H1 (cell line): ENCODE measurements at regions not wholly inside any gene's neighbourhood (a gene's known extent, or its start where the extent isn't known, plus 50 kb on each side); places are given as distances from the start of the nearest gene placed in this dataset.

ENCODE experiments used
- CTCF ChIA-PET: fragments of 300-600 bp; sonication (Branson Sonifier 250); formaldehyde crosslinking; loops from one replicate; lab custom pipeline; 2021; ENCODE audit not compliant: partially characterized antibody; lab: Charles Lee
- POLR2A ChIA-PET: fragments of 300-600 bp; sonication (Branson Sonifier 250); formaldehyde crosslinking; loops from one replicate; lab custom pipeline; 2021; ENCODE audit warnings: inconsistent platforms; ENCODE audit not compliant: partially characterized antibody; lab: Charles Lee
- DNase-seq, 2 experiments: peaks; one replicate each; pipeline versions ENCODE4 v3.0.0 to v3.0.0-alpha.2; 2010 to 2022; ENCODE audit warnings: low spot score in 2 of 2, low read depth in 1 of 2, mixed read lengths in 1 of 2
- FAIRE-seq: peaks from 2 replicates; lab custom pipeline; 2011; peaks lifted over from hg19 to GRCh38; lab: Jason Lieb, UNC
- H2AFZ ChIP-seq: 2 replicates; pipeline ENCODE4 v1.8.1; 2012; ENCODE audit warnings: low read length, inconsistent platforms
- H2AK5ac ChIP-seq: 2 replicates; pipeline ENCODE4 v1.6.1; 2013; ENCODE audit warnings: low read depth, low read length
- H2BK120ac ChIP-seq: replicated peaks from 2 replicates; pipeline ENCODE3; 2013; ENCODE audit warnings: low read depth, low read length, inconsistent platforms
- H2BK12ac ChIP-seq: 2 replicates; pipeline ENCODE4 v1.6.1; 2013; ENCODE audit warnings: low read depth, low read length
- H2BK15ac ChIP-seq: 2 replicates; pipeline ENCODE4 v1.6.1; 2013; ENCODE audit warnings: low read length
- H2BK20ac ChIP-seq: 2 replicates; pipeline ENCODE4 v1.6.1; 2013; ENCODE audit warnings: low read length
- H2BK5ac ChIP-seq: 2 replicates; pipeline ENCODE4 v1.6.1; 2013; ENCODE audit warnings: low read depth, low read length
- H3K14ac ChIP-seq: 2 replicates; pipeline ENCODE4 v1.6.1; 2013; ENCODE audit warnings: inconsistent platforms; ENCODE audit not compliant: insufficient read length
- H3K18ac ChIP-seq: 2 replicates; pipeline ENCODE4 v1.6.1; 2013; ENCODE audit warnings: low read length; ENCODE audit errors: extremely low read depth
- H3K23ac ChIP-seq: 2 replicates; pipeline ENCODE4 v1.6.1; 2013; ENCODE audit warnings: inconsistent platforms; ENCODE audit not compliant: insufficient read length
- H3K23me2 ChIP-seq: 2 replicates; pipeline ENCODE4 v1.6.1; 2013; ENCODE audit warnings: low read depth, low read length
- H3K27ac ChIP-seq: 2 replicates; pipeline ENCODE4 v1.6.1; 2011; ENCODE audit warnings: low read depth, low read length, inconsistent platforms
- H3K27me3 ChIP-seq, 4 experiments: replicated peaks in 1 of 4; 1 replicate in 1 of 4; 2 replicates in 3 of 4; pipeline versions ENCODE4 v1.6.1 to v1.8.1; 2011 to 2013; ENCODE audit warnings: low read length in 3 of 4, mild to moderate bottlenecking in 3 of 4, inconsistent platforms in 2 of 4, mixed read lengths in 2 of 4, moderate library complexity in 1 of 4; ENCODE audit not compliant: control insufficient read depth in 3 of 4, insufficient read depth in 3 of 4; ENCODE audit errors: extremely low read depth in 1 of 4
- H3K36me3 ChIP-seq, 4 experiments: 2 replicates each; pipeline versions ENCODE4 v1.6.1 to v1.8.1; 2011 to 2013; ENCODE audit warnings: mild to moderate bottlenecking in 4 of 4, low read length in 3 of 4, moderate library complexity in 2 of 4, control low read depth in 1 of 4, inconsistent platforms in 1 of 4; ENCODE audit not compliant: insufficient read depth in 4 of 4, control insufficient read depth in 2 of 4
- H3K4ac ChIP-seq: replicated peaks from 2 replicates; pipeline ENCODE3; 2013; ENCODE audit warnings: low read length, low read depth, mixed read lengths, inconsistent platforms; ENCODE audit not compliant: insufficient read length
- H3K4me1 ChIP-seq, 4 experiments: replicated peaks in 1 of 4; 1 replicate in 1 of 4; 2 replicates in 3 of 4; pipeline versions ENCODE4 v1.6.1 to v1.8.1; 2011 to 2013; ENCODE audit warnings: low read length in 3 of 4, inconsistent platforms in 2 of 4, mixed read lengths in 1 of 4; ENCODE audit not compliant: insufficient read depth in 4 of 4, control insufficient read depth in 3 of 4
- H3K4me2 ChIP-seq, 2 experiments: 2 replicates each; pipeline versions ENCODE4 v1.6.1 to v1.8.1; 2011 to 2013; ENCODE audit warnings: low read depth in 2 of 2, low read length in 2 of 2, control low read depth in 1 of 2, inconsistent platforms in 1 of 2, mild to moderate bottlenecking in 1 of 2; ENCODE audit not compliant: insufficient read depth in 1 of 2
- H3K4me3 ChIP-seq, 4 experiments: fragments of 200-600, 300-600 bp in 1 of 4; sonication (generic), shearing (Covaris generic), sonication (Bioruptor Twin) in 1 of 4; 2 replicates each; pipeline versions ENCODE4 v1.5.1 to v1.8.1; 2011 to 2016; ENCODE audit warnings: low read length in 4 of 4, low read depth in 3 of 4, control low read depth in 2 of 4, inconsistent platforms in 2 of 4, mild to moderate bottlenecking in 2 of 4, mixed read lengths in 1 of 4, moderate library complexity in 1 of 4; ENCODE audit not compliant: insufficient read depth in 2 of 4; ENCODE audit errors: extremely low read depth in 1 of 4
- H3K56ac ChIP-seq: replicated peaks from 2 replicates; pipeline ENCODE3; 2013; ENCODE audit warnings: low read depth, mild to moderate bottlenecking, mixed read lengths, low read length, inconsistent platforms; ENCODE audit not compliant: insufficient read length
- H3K79me1 ChIP-seq: 2 replicates; pipeline ENCODE4 v1.6.1; 2013; ENCODE audit warnings: low read depth, low read length, control low read depth
- H3K79me2 ChIP-seq, 2 experiments: 2 replicates each; pipeline versions ENCODE4 v1.6.1 to v1.8.1; 2012 to 2013; ENCODE audit warnings: low read length in 2 of 2, mild to moderate bottlenecking in 2 of 2, inconsistent platforms in 1 of 2; ENCODE audit not compliant: insufficient read depth in 2 of 2, control insufficient read depth in 1 of 2
- H3K9ac ChIP-seq, 4 experiments: replicated peaks in 1 of 4; 1 replicate in 1 of 4; 2 replicates in 3 of 4; pipeline versions ENCODE4 v1.6.1 to v1.8.1; 2011 to 2013; ENCODE audit warnings: low read depth in 3 of 4, low read length in 3 of 4, control low read depth in 2 of 4, mild to moderate bottlenecking in 2 of 4, moderate library complexity in 2 of 4, inconsistent platforms in 1 of 4; ENCODE audit errors: extremely low read depth in 1 of 4
- H3K9me3 ChIP-seq, 2 experiments: 2 replicates each; pipeline versions ENCODE4 v1.6.1 to v1.8.1; 2012 to 2013; ENCODE audit warnings: mild to moderate bottlenecking in 2 of 2, moderate library complexity in 2 of 2, control low read depth in 1 of 2, inconsistent platforms in 1 of 2, low read depth in 1 of 2, low read length in 1 of 2, mixed read lengths in 1 of 2; ENCODE audit not compliant: insufficient read depth in 2 of 2
- H4K20me1 ChIP-seq, 2 experiments: replicated peaks in 1 of 2; 2 replicates each; pipeline versions ENCODE3 to v1.8.1; 2011 to 2013; ENCODE audit warnings: inconsistent platforms in 2 of 2, low read length in 2 of 2, mild to moderate bottlenecking in 1 of 2; ENCODE audit not compliant: insufficient read depth in 2 of 2, control insufficient read depth in 1 of 2
- H4K5ac ChIP-seq: 2 replicates; pipeline ENCODE4 v1.6.1; 2013; ENCODE audit warnings: low read length, low read depth, mixed read lengths, inconsistent platforms; ENCODE audit not compliant: insufficient read length
- H4K8ac ChIP-seq: 2 replicates; pipeline ENCODE4 v1.8.0; 2013; ENCODE audit warnings: mild to moderate bottlenecking, moderate library complexity, low read length, inconsistent platforms; ENCODE audit not compliant: insufficient read depth; ENCODE audit errors: extremely low read depth
- H4K91ac ChIP-seq: replicated peaks from 2 replicates; pipeline ENCODE3; 2013; ENCODE audit warnings: low read length, mixed read lengths, inconsistent platforms; ENCODE audit not compliant: insufficient read length
- BRCA1 ChIP-seq: IDR thresholded peaks from 2 replicates; pipeline ENCODE4 v1.6.1; 2012; ENCODE audit warnings: low read depth, low read length, improper control_type of control experiment
- CBX5 ChIP-seq: fragments of 300-800, 300-1000 bp; sonication (generic); IDR thresholded peaks from 2 replicates; pipeline ENCODE4 v1.7.1; 2016; ENCODE audit warnings: antibody characterized with exemption, low read length, low read depth
- CREB1 ChIP-seq: IDR thresholded peaks from 2 replicates; pipeline ENCODE4 v1.6.1; 2012; ENCODE audit warnings: inconsistent platforms
- EGR1 ChIP-seq: IDR thresholded peaks from 2 replicates; pipeline ENCODE4 v1.6.1; 2011; ENCODE audit warnings: low read depth, low read length, borderline replicate concordance
- HDAC2 ChIP-seq, 2 experiments: fragments of 300-600 bp in 1 of 2; sonication (generic) in 1 of 2; IDR thresholded peaks; 2 replicates each; pipeline ENCODE4 v1.6.1; 2011 to 2012; ENCODE audit warnings: low read depth in 2 of 2, low read length in 2 of 2, mild to moderate bottlenecking in 2 of 2, moderate library complexity in 2 of 2, borderline replicate concordance in 1 of 2, inconsistent platforms in 1 of 2
- HDAC6 ChIP-seq: IDR thresholded peaks from one replicate; pipeline ENCODE4 v1.7.1; 2012; ENCODE audit warnings: low read depth, mild to moderate bottlenecking, inconsistent platforms, low read length, moderate library complexity
- KDM5A ChIP-seq: fragments of 200-600 bp; IDR thresholded peaks from 2 replicates; pipeline ENCODE4 v1.7.1; 2012; ENCODE audit warnings: mild to moderate bottlenecking, low read length, inconsistent platforms, mixed read lengths
- MAFK ChIP-seq: IDR thresholded peaks from 2 replicates; pipeline ENCODE4 v1.6.1; 2012; ENCODE audit warnings: low read depth, mild to moderate bottlenecking, improper control_type of control experiment, low read length
- POU5F1 ChIP-seq: IDR thresholded peaks from 2 replicates; pipeline ENCODE4 v1.6.1; 2011; ENCODE audit warnings: low read depth, mild to moderate bottlenecking, low read length, moderate library complexity
- RAD21 ChIP-seq, 2 experiments: IDR thresholded peaks in 1 of 2; conservative IDR thresholded peaks in 1 of 2; 2 replicates each; pipeline ENCODE4 v1.6.1; 2011; ENCODE audit warnings: low read depth in 2 of 2, low read length in 2 of 2, improper control_type of control experiment in 1 of 2, inconsistent platforms in 1 of 2, mild to moderate bottlenecking in 1 of 2, moderate library complexity in 1 of 2
- RFX5 ChIP-seq: IDR thresholded peaks from 2 replicates; pipeline ENCODE4 v1.6.1; 2011; ENCODE audit warnings: low read depth, low read length, improper control_type of control experiment, borderline replicate concordance
- RXRA ChIP-seq: IDR thresholded peaks from 2 replicates; pipeline ENCODE4 v1.6.1; 2011; ENCODE audit warnings: low read depth, mild to moderate bottlenecking, low read length, moderate library complexity; ENCODE audit not compliant: insufficient read depth
- SIRT6 ChIP-seq: IDR thresholded peaks from one replicate; pipeline ENCODE4 v1.7.1; 2012; ENCODE audit warnings: low read length, inconsistent platforms
- SIX5 ChIP-seq: IDR thresholded peaks from 2 replicates; pipeline ENCODE4 v1.6.1; 2011; ENCODE audit warnings: mild to moderate bottlenecking, low read depth, low read length
- SRF ChIP-seq: IDR thresholded peaks from 2 replicates; pipeline ENCODE4 v1.6.1; 2011; ENCODE audit warnings: mild to moderate bottlenecking, low read depth, low read length, moderate library complexity
- TCF12 ChIP-seq: IDR thresholded peaks from 2 replicates; pipeline ENCODE4 v1.6.1; 2011; ENCODE audit warnings: low read depth, mild to moderate bottlenecking, low read length
- YY1 ChIP-seq: IDR thresholded peaks from 2 replicates; pipeline ENCODE4 v1.6.1; 2011; ENCODE audit warnings: low read depth, mild to moderate bottlenecking, low read length

- Histone ChIP-seq H3K79me1 (no peaks in the 10 kb centered on the region), H2BK12ac (no peak overlapping the region), H3K4ac (no peak overlapping the region), H3K18ac (no peak overlapping the region), H4K20me1 (no peaks in the 10 kb centered on the region), H3K56ac (no peak overlapping the region), H3K23me2 (no peaks in the 10 kb centered on the region; the same call in 1 of the 2 replicates), H4K91ac (no peak overlapping the region), H3K9ac (no peak overlapping the region), H3K4me3 (no peak overlapping the region), H3K9me3 (peaks cover 9 to 16% of the 10 kb centered on the region in 2 experiments), H3K27me3 (no peaks in the 10 kb centered on the region), H3K27ac (no peak overlapping the region), H4K5ac (no peak overlapping the region), H2BK15ac (no peak overlapping the region), H3K36me3 (peaks cover 0 to 9% (median 0%) of the 10 kb centered on the region in 4 experiments; a peak in 2 of 8 replicates), H2AFZ (no peak overlapping the region), H3K14ac (no peak overlapping the region), H2AK5ac (no peak overlapping the region), H3K23ac (no peak overlapping the region), H3K79me2 (no peaks in the 10 kb centered on the region), H4K8ac (no peak overlapping the region), H3K4me1 (peaks cover 0 to 5% (median 0%) of the 10 kb centered on the region in 4 experiments; a peak in 2 of 7 replicates), H2BK5ac (no peak overlapping the region), H2BK120ac (no peak overlapping the region), H2BK20ac (no peak overlapping the region), H3K4me2 (no peak overlapping the region)
- ChIA-PET CTCF (interaction anchor here (1.6 kb wide), 1 partner anchor 17 kb away, joined by 4 read pairs; no protein-coding TSS in a partner anchor), POLR2A (no interaction called here)
- no peak for TF ChIP-seq RFX5
- TF ChIP-seq MAFK, result no peak
- no peak for TF ChIP-seq POU5F1
- no peak for TF ChIP-seq CBX5
- no peak for TF ChIP-seq RAD21 (IDR thresholded peaks at IDR 0.05 in 1 of 2, conservative IDR thresholded peaks at IDR 0.05 in 1 of 2; ENCODE audit: low read depth in 2 of 2, low read length in 2 of 2)
- TF ChIP-seq TCF12, result no peak
- TF ChIP-seq RXRA, result no peak
- no peak for TF ChIP-seq SIX5
- TF ChIP-seq YY1, result no peak
- TF ChIP-seq CREB1, result no peak
- no peak for TF ChIP-seq SRF
- no peak for TF ChIP-seq KDM5A
- TF ChIP-seq HDAC6, result no peak
- TF ChIP-seq BRCA1, result no peak
- TF ChIP-seq HDAC2 (IDR thresholded peaks at IDR 0.05; ENCODE audit: borderline replicate concordance in 1 of 2, low read depth in 2 of 2, low read length in 2 of 2), result no peak
- TF ChIP-seq EGR1, result no peak
- no peak for TF ChIP-seq SIRT6
- DNase-seq (no peak), FAIRE-seq (no peak)
Observed at GRCh38 chr4:182068920-182069319, 174.3 kb upstream of the TENM3 start.
